ENCODE measurements at regions not wholly inside any gene's neighbourhood (a gene's known extent, or its start where the extent isn't known, plus 50 kb on each side); places are given as distances from the start of the nearest gene placed in this dataset.

DNA sequence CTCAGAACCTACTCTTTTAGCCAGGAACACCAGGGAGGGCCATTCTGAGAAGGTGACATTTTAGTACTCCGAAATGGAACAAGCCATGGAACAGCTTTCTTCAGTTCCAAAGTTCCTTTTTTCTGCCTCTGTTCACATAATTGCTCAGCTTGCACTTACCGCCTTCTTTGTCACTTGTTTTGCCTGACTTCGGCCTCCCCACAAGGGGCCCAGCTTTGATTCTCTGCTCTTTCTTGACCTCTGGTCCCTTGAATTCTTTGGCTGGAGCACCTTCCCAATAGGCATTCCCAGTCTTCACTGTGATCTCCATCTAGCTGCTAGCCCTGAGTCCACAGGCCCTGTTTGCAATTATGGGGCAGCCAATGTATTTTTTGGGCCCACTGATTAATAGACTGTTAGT, 51.4 kb upstream of the SLC7A14 start:
- ChIA-PET CTCF (interaction anchor here (1.1 to 1.4 kb wide), 3 partner anchors 9 to 14 kb away, joined by 3 to 5 read pairs (median 3); no protein-coding TSS in a partner anchor), POLR2A (no interaction called here)
- no peaks in the 10 kb centered on the region for H3F3A ChIP-seq (replicated peaks; ENCODE audit: insufficient read depth)
- no peak overlapping the region for H2AFZ ChIP-seq (ENCODE audit: low read depth)
- H3K9me2 ChIP-seq, result no peaks in the 10 kb centered on the region
- H3K36me3 ChIP-seq (replicated peaks in 1 of 2; ENCODE audit: control insufficient read depth in 1 of 2, insufficient read depth in 2 of 2, low read length in 1 of 2), result no peaks in the 10 kb centered on the region
- 88% methylated on average over 3 of the region's 3 CpGs for WGBS (ENCODE audit: low lambda C conversion rate)
- no peaks in the 10 kb centered on the region for H3K9me3 ChIP-seq
- H4K20me1 ChIP-seq (ENCODE audit: insufficient read depth), result no peaks in the 10 kb centered on the region
- TF ChIP-seq EP300 (IDR thresholded peaks at IDR 0.05; ENCODE audit: borderline replicate concordance in 1 of 2, low read depth in 1 of 2, low read length in 1 of 2) (no peak), MEF2A (IDR thresholded peaks at IDR 0.05; ENCODE audit: borderline replicate concordance, low read depth) (no peak), YY1 (IDR thresholded peaks at IDR 0.05; ENCODE audit: low read depth) (no peak), FOXJ3 (CRISPR knock-in tag; IDR thresholded peaks at IDR 0.05) (no peak), RAD21 (IDR thresholded peaks at IDR 0.05; ENCODE audit: low read length) (no peak), POLR2AphosphoS5 (IDR thresholded peaks at IDR 0.05; ENCODE audit: low read depth, low read length) (no peak), SIN3A (IDR thresholded peaks at IDR 0.05; ENCODE audit: borderline replicate concordance, low read depth, low read length) (no peak)
- TF ChIP-seq, protein P1, sequence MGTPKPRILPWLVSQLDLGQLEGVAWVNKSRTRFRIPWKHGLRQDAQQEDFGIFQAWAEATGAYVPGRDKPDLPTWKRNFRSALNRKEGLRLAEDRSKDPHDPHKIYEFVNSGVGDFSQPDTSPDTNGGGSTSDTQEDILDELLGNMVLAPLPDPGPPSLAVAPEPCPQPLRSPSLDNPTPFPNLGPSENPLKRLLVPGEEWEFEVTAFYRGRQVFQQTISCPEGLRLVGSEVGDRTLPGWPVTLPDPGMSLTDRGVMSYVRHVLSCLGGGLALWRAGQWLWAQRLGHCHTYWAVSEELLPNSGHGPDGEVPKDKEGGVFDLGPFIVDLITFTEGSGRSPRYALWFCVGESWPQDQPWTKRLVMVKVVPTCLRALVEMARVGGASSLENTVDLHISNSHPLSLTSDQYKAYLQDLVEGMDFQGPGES (IDR thresholded peaks at IDR 0.05; ENCODE audit: low read depth, low read length), result no peak
- no peak overlapping the region for H3K4me2 ChIP-seq
- H3K4me1 ChIP-seq (ENCODE audit: control insufficient read depth in 1 of 2, insufficient read depth in 2 of 2, low read depth in 1 of 2, low read length in 1 of 2), result peaks cover 0 to 16% of the 10 kb centered on the region in 2 experiments; a peak in 1 of 4 replicates
- H3K4me3 ChIP-seq (ENCODE audit: low read depth in 2 of 2, low read length in 1 of 2), result no peak overlapping the region
- no peak for DNase-seq
- H3K27me3 ChIP-seq (ENCODE audit: insufficient read depth), result no peaks in the 10 kb centered on the region
- no peak overlapping the region for H3K27ac ChIP-seq (ENCODE audit: low read depth in 2 of 2, low read length in 1 of 2)
- H3K79me2 ChIP-seq (ENCODE audit: insufficient read depth), result no peaks in the 10 kb centered on the region
- H3K9ac ChIP-seq, result no peak overlapping the region

DNA sequence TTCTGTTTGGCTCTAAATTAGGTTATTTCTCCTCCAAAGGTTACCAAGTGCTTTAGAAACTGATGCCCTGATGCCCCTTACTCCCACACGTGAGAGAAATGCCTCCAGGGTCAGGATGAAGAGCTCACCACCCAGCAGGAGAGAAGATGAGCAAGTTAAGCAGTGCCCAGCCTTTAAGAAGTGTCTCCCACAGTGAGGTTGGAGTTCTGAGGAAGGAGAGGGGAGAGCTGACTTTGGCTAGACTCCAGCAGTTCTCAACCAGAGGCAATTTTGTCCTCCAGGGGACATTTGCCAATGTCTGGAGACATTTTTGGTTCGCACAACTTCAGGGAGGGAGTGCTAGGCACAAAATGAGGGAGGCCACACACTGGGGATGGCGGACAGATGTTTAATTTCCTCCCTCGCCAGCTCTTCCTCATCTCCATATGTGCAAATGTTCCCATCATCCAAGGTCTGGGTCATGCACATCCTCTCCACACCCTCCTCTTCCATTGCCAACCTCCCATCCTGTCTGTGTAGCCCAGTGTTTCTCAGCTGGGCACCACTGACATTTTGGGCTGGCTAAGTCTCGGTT, 50.6 kb upstream of the SLC7A14 start:
- CTCF ChIA-PET, result interaction anchor here (1.1 to 1.5 kb wide), 4 partner anchors 9 to 14 kb away, joined by 3 to 5 read pairs (median 4); no protein-coding TSS in a partner anchor
- DNase-seq, result no peak
- WGBS (ENCODE audit: low lambda C conversion rate), result 55% methylated on average over 4 of the region's 5 CpGs

More for the DNA sequence above, 50.6 kb upstream of the SLC7A14 start:
- Histone ChIP-seq H3K27ac (ENCODE audit: low read depth in 2 of 2, low read length in 1 of 2) (no peak overlapping the region; a peak in 1 of 4 replicates), H4K20me1 (ENCODE audit: insufficient read depth) (no peaks in the 10 kb centered on the region), H3K9me2 (no peaks in the 10 kb centered on the region), H3K27me3 (ENCODE audit: insufficient read depth) (no peaks in the 10 kb centered on the region), H3K4me1 (ENCODE audit: control insufficient read depth in 1 of 2, insufficient read depth in 2 of 2, low read depth in 1 of 2, low read length in 1 of 2) (peaks cover 0 to 16% of the 10 kb centered on the region in 2 experiments; a peak in 1 of 4 replicates), H3K4me2 (no peak overlapping the region), H3K9ac (no peak overlapping the region), H3K9me3 (no peaks in the 10 kb centered on the region), H3K36me3 (replicated peaks in 1 of 2; ENCODE audit: control insufficient read depth in 1 of 2, insufficient read depth in 2 of 2, low read length in 1 of 2) (no peaks in the 10 kb centered on the region), H3F3A (replicated peaks; ENCODE audit: insufficient read depth) (no peaks in the 10 kb centered on the region), H2AFZ (ENCODE audit: low read depth) (no peak overlapping the region), H3K79me2 (ENCODE audit: insufficient read depth) (no peaks in the 10 kb centered on the region), H3K4me3 (ENCODE audit: low read depth in 2 of 2, low read length in 1 of 2) (no peak overlapping the region)
- POLR2A ChIA-PET, result interaction anchor here (1.2 kb wide), 1 partner anchor 43 kb away, joined by 3 read pairs; no protein-coding TSS in a partner anchor
- TF ChIP-seq EP300 (IDR thresholded peaks at IDR 0.05; ENCODE audit: borderline replicate concordance in 1 of 2, low read depth in 1 of 2, low read length in 1 of 2) (0 out of 4 replicates have a peak, but pooled peaks of 1 of the 2 experiments have one; percentile 21), RCOR1 (IDR thresholded peaks at IDR 0.05; ENCODE audit: low read length) (0 out of 2 replicates have a peak, but pooled peaks have one; percentile 29), GATA2 (CRISPR knock-in tag; IDR thresholded peaks at IDR 0.05) (peak; percentile 35; the same call in 1 of the 2 replicates), YY1 (IDR thresholded peaks at IDR 0.05; ENCODE audit: low read depth) (no peak)

Measured in SK-N-SH (cell line).